ENCODE measurements at regions not wholly inside any gene's neighbourhood (a gene's known extent, or its start where the extent isn't known, plus 50 kb on each side); places are given as distances from the start of the nearest gene placed in this dataset.

GRCh38 chr12:41777064-41777790, 367.4 kb downstream of the GXYLT1 start:
- ATAC-seq (no peak), DNase-seq (no peak)
- TF ChIP-seq, protein P1, sequence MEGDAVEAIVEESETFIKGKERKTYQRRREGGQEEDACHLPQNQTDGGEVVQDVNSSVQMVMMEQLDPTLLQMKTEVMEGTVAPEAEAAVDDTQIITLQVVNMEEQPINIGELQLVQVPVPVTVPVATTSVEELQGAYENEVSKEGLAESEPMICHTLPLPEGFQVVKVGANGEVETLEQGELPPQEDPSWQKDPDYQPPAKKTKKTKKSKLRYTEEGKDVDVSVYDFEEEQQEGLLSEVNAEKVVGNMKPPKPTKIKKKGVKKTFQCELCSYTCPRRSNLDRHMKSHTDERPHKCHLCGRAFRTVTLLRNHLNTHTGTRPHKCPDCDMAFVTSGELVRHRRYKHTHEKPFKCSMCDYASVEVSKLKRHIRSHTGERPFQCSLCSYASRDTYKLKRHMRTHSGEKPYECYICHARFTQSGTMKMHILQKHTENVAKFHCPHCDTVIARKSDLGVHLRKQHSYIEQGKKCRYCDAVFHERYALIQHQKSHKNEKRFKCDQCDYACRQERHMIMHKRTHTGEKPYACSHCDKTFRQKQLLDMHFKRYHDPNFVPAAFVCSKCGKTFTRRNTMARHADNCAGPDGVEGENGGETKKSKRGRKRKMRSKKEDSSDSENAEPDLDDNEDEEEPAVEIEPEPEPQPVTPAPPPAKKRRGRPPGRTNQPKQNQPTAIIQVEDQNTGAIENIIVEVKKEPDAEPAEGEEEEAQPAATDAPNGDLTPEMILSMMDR (IDR thresholded peaks at IDR 0.05), result no peak
- Histone ChIP-seq H3K27ac (no peak overlapping the region), H3K4me1 (no peaks in the 10 kb centered on the region), H3K27me3 (ENCODE audit: insufficient read depth in 3 of 3, low read length in 2 of 3) (no peaks in the 10 kb centered on the region), H3K4me3 (no peak overlapping the region), H3K36me3 (ENCODE audit: insufficient read depth in 1 of 2, low read depth in 1 of 2) (no peaks in the 10 kb centered on the region), H3K9me3 (no peaks in the 10 kb centered on the region)
- WGBS, 3 donors, result 80 to 87% (median 81%) methylated on average over 9 of the region's 9 CpGs
- intact Hi-C loops (cut with DNase I), result no loop called here

DNA sequence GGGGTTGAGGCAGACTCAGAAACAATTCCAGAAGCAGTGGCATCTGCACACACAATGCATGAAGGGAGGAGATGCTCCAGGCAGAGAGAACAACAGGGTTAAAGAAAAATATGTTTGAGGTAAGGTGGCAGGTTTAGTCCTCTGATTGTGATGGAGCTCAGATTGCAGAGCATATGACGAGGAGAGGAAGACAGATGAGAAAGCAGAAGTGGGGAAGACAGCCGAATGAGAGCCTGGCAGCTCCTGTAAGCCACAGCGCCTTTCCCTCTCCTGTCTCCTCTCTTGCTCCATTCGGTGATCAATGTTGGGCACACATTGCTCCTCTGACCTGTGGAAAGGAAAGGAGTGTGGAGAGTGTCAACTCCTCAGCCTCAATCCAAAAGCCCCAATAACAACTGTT, 372.2 kb downstream of the GXYLT1 start:
- Histone ChIP-seq H3K27ac (no peak overlapping the region), H3K4me1 (no peaks in the 10 kb centered on the region), H3K27me3 (ENCODE audit: insufficient read depth in 3 of 3, low read length in 2 of 3) (no peaks in the 10 kb centered on the region), H3K9me3 (no peaks in the 10 kb centered on the region), H3K36me3 (ENCODE audit: insufficient read depth in 1 of 2, low read depth in 1 of 2) (no peaks in the 10 kb centered on the region), H3K4me3 (no peak overlapping the region)
- WGBS, 3 donors, result 82 to 87% (median 86%) methylated on average over 4 of the region's 4 CpGs
- intact Hi-C loops (cut with DNase I), result no loop called here
- ATAC-seq, result no peak
- DNase-seq, result no peak
- TF ChIP-seq, protein P1 (IDR thresholded peaks at IDR 0.05), result no peak

DNA sequence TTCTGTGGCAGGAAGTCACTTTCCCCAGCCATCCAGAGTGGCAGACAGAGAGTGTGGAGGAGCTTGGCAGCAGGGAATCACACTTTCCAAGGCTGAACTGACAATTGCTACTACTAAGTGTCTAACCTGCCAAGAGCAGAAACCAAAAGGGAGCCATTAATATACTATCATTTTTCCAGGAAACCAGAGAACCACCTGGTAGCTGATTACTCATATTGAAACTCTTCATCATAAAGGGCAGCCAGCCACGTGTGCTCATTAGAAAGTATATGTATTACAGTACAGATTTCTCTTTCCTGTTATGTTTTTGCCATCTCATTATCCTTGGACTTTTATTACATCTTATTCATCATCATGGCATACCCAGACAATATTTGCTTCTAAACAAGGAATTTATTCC, 374.9 kb downstream of the GXYLT1 start:
- WGBS, 3 donors, result 65 to 71% (median 68%) methylated on average over 1 of the region's 1 CpG
- intact Hi-C loops (cut with DNase I), result no loop called here

DNA sequence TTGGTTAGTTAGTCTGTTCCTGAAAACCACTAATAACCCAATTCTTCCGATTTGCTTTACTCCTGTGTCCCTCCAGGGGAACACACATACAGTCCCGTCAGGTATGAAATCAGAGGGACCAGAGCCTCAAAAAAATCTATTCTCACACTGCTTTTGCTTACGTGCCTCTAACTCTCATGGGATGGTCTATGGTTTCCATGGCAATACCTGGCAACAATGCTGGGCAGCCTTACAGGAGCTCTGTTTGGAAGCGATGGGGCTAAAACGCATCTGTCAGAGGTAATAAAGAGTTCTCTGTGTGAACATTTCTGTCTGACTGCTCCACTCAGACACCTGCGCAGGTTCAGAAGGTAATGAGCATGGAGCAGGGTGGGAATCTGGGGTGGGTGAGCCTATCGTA, 376.2 kb downstream of the GXYLT1 start:
- no peak overlapping the region for H3K27ac ChIP-seq
- intact Hi-C loops (cut with DNase I), result no loop called here
- H3K9me3 ChIP-seq, result no peaks in the 10 kb centered on the region
- H3K36me3 ChIP-seq (ENCODE audit: insufficient read depth in 1 of 2, low read depth in 1 of 2), result no peaks in the 10 kb centered on the region
- WGBS, 3 donors, result 80 to 87% (median 81%) methylated on average over 7 of the region's 7 CpGs
- DNase-seq (no peak), ATAC-seq (no peak)
- H3K27me3 ChIP-seq (ENCODE audit: insufficient read depth in 3 of 3, low read length in 2 of 3), result no peaks in the 10 kb centered on the region
- H3K4me1 ChIP-seq, result no peaks in the 10 kb centered on the region
- H3K4me3 ChIP-seq, result no peak overlapping the region
- TF ChIP-seq, protein P1 (IDR thresholded peaks at IDR 0.05), result no peak

More for the DNA sequence above, 374.9 kb downstream of the GXYLT1 start:
- TF ChIP-seq, protein P1 (IDR thresholded peaks at IDR 0.05), result no peak
- Histone ChIP-seq H3K36me3 (ENCODE audit: insufficient read depth in 1 of 2, low read depth in 1 of 2) (no peaks in the 10 kb centered on the region), H3K4me3 (no peak overlapping the region), H3K27me3 (ENCODE audit: insufficient read depth in 3 of 3, low read length in 2 of 3) (no peaks in the 10 kb centered on the region), H3K9me3 (no peaks in the 10 kb centered on the region), H3K27ac (no peak overlapping the region), H3K4me1 (no peaks in the 10 kb centered on the region)
- ATAC-seq (no peak), DNase-seq (no peak)

- no peak overlapping the region for H3K4me3 ChIP-seq
- no peaks in the 10 kb centered on the region for H3K4me1 ChIP-seq
- 76 to 82% (median 82%) methylated on average over 3 of the region's 3 CpGs for WGBS, 3 donors
- TF ChIP-seq, protein P1 (IDR thresholded peaks at IDR 0.05), result no peak
- intact Hi-C loops (cut with DNase I), result no loop called here
- H3K9me3 ChIP-seq, result no peaks in the 10 kb centered on the region
- ATAC-seq (no peak), DNase-seq (no peak)
- H3K36me3 ChIP-seq (ENCODE audit: insufficient read depth in 1 of 2, low read depth in 1 of 2), result no peaks in the 10 kb centered on the region
- H3K27ac ChIP-seq, result no peak overlapping the region
- no peaks in the 10 kb centered on the region for H3K27me3 ChIP-seq (ENCODE audit: insufficient read depth in 3 of 3, low read length in 2 of 3)
These were observed 382.0 kb downstream of the GXYLT1 start for GRCh38 chr12:41762691-41763090.

All from psoas muscle (tissue), 7 donors.